ENCODE measurements at regions not wholly inside any gene's neighbourhood (a gene's known extent, or its start where the extent isn't known, plus 50 kb on each side); places are given as distances from the start of the nearest gene placed in this dataset.

GRCh38 chr17:37839196-37839978 lies 84.8 kb upstream of the TBC1D3K start:
- Histone ChIP-seq H3F3A (ENCODE audit: insufficient read depth) (no peaks in the 10 kb centered on the region), H3K4me2 (ENCODE audit: unreplicated experiment) (no peak overlapping the region), H3K9me2 (ENCODE audit: insufficient read depth) (no peaks in the 10 kb centered on the region), H3K27me3 (replicated peaks; ENCODE audit: insufficient read depth) (0 out of 2 replicates have a peak, but pooled peaks cover 2% of the 10 kb centered on the region), H3K27ac (no peak overlapping the region), H3K9me3 (ENCODE audit: low read depth) (no peaks in the 10 kb centered on the region), H3K79me2 (ENCODE audit: insufficient read depth) (no peaks in the 10 kb centered on the region), H3K4me1 (ENCODE audit: insufficient read depth) (no peaks in the 10 kb centered on the region), H3K36me3 (ENCODE audit: low read depth) (no peaks in the 10 kb centered on the region), H2AFZ (no peak overlapping the region), H4K20me1 (ENCODE audit: insufficient read depth) (no peaks in the 10 kb centered on the region), H3K4me3 (no peak overlapping the region), H3K9ac (no peak overlapping the region)
- 39 to 40% methylated on average over 14 of the region's 14 CpGs for WGBS, 2 experiments (ENCODE audit: low coverage in 1 of 2, low lambda C conversion rate in 2 of 2, missing lambda C conversion rate in 2 of 2)
- TF ChIP-seq EZH2 (IDR thresholded peaks at IDR 0.05; ENCODE audit: insufficient read depth, poor library complexity, severe bottlenecking): no peak
- TF ChIP-seq EZH2phosphoT487 (IDR thresholded peaks at IDR 0.05; ENCODE audit: insufficient read depth, low read depth): no peak
- in situ Hi-C loops (cut with MboI): no loop called here
- DNase-seq: no peak

- in situ Hi-C loops (cut with MboI): no loop called here
- 54 to 62% methylated on average over 7 to 8 of the region's 8 CpGs for whole genome bisulfite sequencing, 2 experiments (ENCODE audit: low coverage in 1 of 2, low lambda C conversion rate in 2 of 2, missing lambda C conversion rate in 2 of 2)
- TF ChIP-seq EZH2 (IDR thresholded peaks at IDR 0.05; ENCODE audit: insufficient read depth, poor library complexity, severe bottlenecking): no peak
- no peak for TF ChIP-seq EZH2phosphoT487 (IDR thresholded peaks at IDR 0.05; ENCODE audit: insufficient read depth, low read depth)
- H2AFZ ChIP-seq: no peak overlapping the region
- no peaks in the 10 kb centered on the region for H4K20me1 ChIP-seq (ENCODE audit: insufficient read depth)
- H3K36me3 ChIP-seq (ENCODE audit: low read depth): no peaks in the 10 kb centered on the region
- no peak for DNase-seq
- no peaks in the 10 kb centered on the region for H3K4me1 ChIP-seq (ENCODE audit: insufficient read depth)
- H3K9me2 ChIP-seq (ENCODE audit: insufficient read depth): no peaks in the 10 kb centered on the region
- no peak overlapping the region for H3K4me3 ChIP-seq
- 0 out of 2 replicates have a peak, but pooled peaks cover 2% of the 10 kb centered on the region for H3K27me3 ChIP-seq (replicated peaks; ENCODE audit: insufficient read depth)
- H3K4me2 ChIP-seq (ENCODE audit: unreplicated experiment): no peak overlapping the region
- no peaks in the 10 kb centered on the region for H3K79me2 ChIP-seq (ENCODE audit: insufficient read depth)
- no peaks in the 10 kb centered on the region for H3F3A ChIP-seq (ENCODE audit: insufficient read depth)
- no peaks in the 10 kb centered on the region for H3K9me3 ChIP-seq (ENCODE audit: low read depth)
- H3K27ac ChIP-seq: no peak overlapping the region
- H3K9ac ChIP-seq: no peak overlapping the region
These were observed 85.9 kb upstream of the TBC1D3K start for GRCh38 chr17:37838276-37838675.

DNA sequence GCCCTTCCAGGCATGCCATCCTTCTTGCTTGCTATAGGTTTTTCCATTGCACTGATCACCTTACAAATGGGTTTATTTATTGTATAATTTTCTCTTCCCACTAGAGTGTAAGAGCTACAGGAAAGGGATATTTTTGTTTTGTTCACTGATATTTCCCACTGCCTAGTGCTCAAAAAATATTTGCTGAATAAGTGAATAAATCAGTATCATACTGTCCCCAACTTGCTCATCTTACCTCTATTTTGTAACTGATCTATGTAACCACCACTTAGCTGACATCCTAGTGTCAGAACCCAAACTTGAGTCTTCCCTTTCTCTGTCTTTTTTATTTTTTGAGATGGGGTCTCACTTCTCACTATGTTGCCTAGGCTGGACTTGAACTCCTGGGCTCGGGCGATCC lies 87.6 kb upstream of the TBC1D3K start:
- no peak overlapping the region for H3K4me3 ChIP-seq
- TF ChIP-seq EZH2phosphoT487 (IDR thresholded peaks at IDR 0.05; ENCODE audit: insufficient read depth, low read depth) (no peak), EZH2 (IDR thresholded peaks at IDR 0.05; ENCODE audit: insufficient read depth, poor library complexity, severe bottlenecking) (no peak)
- H3K27ac ChIP-seq: no peak overlapping the region
- no peaks in the 10 kb centered on the region for H3K36me3 ChIP-seq (ENCODE audit: low read depth)
- H3K4me1 ChIP-seq (ENCODE audit: insufficient read depth): no peaks in the 10 kb centered on the region
- H4K20me1 ChIP-seq (ENCODE audit: insufficient read depth): no peaks in the 10 kb centered on the region
- no peak overlapping the region for H2AFZ ChIP-seq
- H3K27me3 ChIP-seq (replicated peaks; ENCODE audit: insufficient read depth): 0 out of 2 replicates have a peak, but pooled peaks cover 2% of the 10 kb centered on the region
- H3F3A ChIP-seq (ENCODE audit: insufficient read depth): no peaks in the 10 kb centered on the region
- no peaks in the 10 kb centered on the region for H3K9me3 ChIP-seq (ENCODE audit: low read depth)
- WGBS, 2 experiments (ENCODE audit: low coverage in 1 of 2, low lambda C conversion rate in 2 of 2, missing lambda C conversion rate in 2 of 2): 80 to 95% methylated on average over 2 of the region's 2 CpGs
- DNase-seq: no peak
- H3K79me2 ChIP-seq (ENCODE audit: insufficient read depth): no peaks in the 10 kb centered on the region
- in situ Hi-C loops (cut with MboI): no loop called here
- H3K9me2 ChIP-seq (ENCODE audit: insufficient read depth): no peaks in the 10 kb centered on the region
- H3K9ac ChIP-seq: no peak overlapping the region
- no peak overlapping the region for H3K4me2 ChIP-seq (ENCODE audit: unreplicated experiment)

- Histone ChIP-seq H3K79me2 (ENCODE audit: insufficient read depth) (no peaks in the 10 kb centered on the region), H4K20me1 (ENCODE audit: insufficient read depth) (no peaks in the 10 kb centered on the region), H3K4me2 (ENCODE audit: unreplicated experiment) (no peak overlapping the region), H3K9me2 (ENCODE audit: insufficient read depth) (no peaks in the 10 kb centered on the region), H3F3A (ENCODE audit: insufficient read depth) (no peaks in the 10 kb centered on the region), H2AFZ (no peak overlapping the region), H3K27ac (no peak overlapping the region), H3K9me3 (ENCODE audit: low read depth) (no peaks in the 10 kb centered on the region), H3K4me3 (no peak overlapping the region), H3K4me1 (ENCODE audit: insufficient read depth) (no peaks in the 10 kb centered on the region), H3K36me3 (ENCODE audit: low read depth) (no peaks in the 10 kb centered on the region), H3K9ac (no peak overlapping the region), H3K27me3 (replicated peaks; ENCODE audit: insufficient read depth) (0 out of 2 replicates have a peak, but pooled peaks cover 4% of the 10 kb centered on the region)
- no peak for DNase-seq
- WGBS, 2 experiments (ENCODE audit: low coverage in 1 of 2, low lambda C conversion rate in 2 of 2, missing lambda C conversion rate in 2 of 2): 76 to 81% methylated on average over 2 of the region's 2 CpGs
- in situ Hi-C loops (cut with MboI): no loop called here
- no peak for TF ChIP-seq EZH2 (IDR thresholded peaks at IDR 0.05; ENCODE audit: insufficient read depth, poor library complexity, severe bottlenecking)
- TF ChIP-seq EZH2phosphoT487 (IDR thresholded peaks at IDR 0.05; ENCODE audit: insufficient read depth, low read depth): no peak
These were observed 89.3 kb upstream of the HNF1B start for GRCh38 chr17:37834168-37834567.

All from GM23248 (cell line).